Progenitor cell of endocrine pancreas (in vitro differentiated cells): ENCODE measurements at regions not wholly inside any gene's neighbourhood (a gene's known extent, or its start where the extent isn't known, plus 50 kb on each side); places are given as distances from the start of the nearest gene placed in this dataset.
A peak's percentile ranks its signal among the peaks of the same experiment; 100 is the strongest.

Experiments used
- DNase-seq: peaks from one replicate; pipeline ENCODE4 v3.0.0; 2021; ENCODE audit warnings: low spot score; ENCODE audit not compliant: unreplicated experiment
- H3K27ac Mint-ChIP-seq: 2 replicates; pipeline ENCODE4 v1.8.0; 2021; ENCODE audit warnings: mild to moderate bottlenecking, moderate library complexity, mixed read lengths
- H3K27me3 Mint-ChIP-seq: 2 replicates; pipeline ENCODE4 v1.8.0; 2021; ENCODE audit warnings: mixed read lengths
- H3K36me3 Mint-ChIP-seq: 2 replicates; pipeline ENCODE4 v1.8.0; 2022; ENCODE audit warnings: mixed read lengths; ENCODE audit not compliant: insufficient read depth
- H3K4me1 Mint-ChIP-seq: 2 replicates; pipeline ENCODE4 v1.8.0; 2021; ENCODE audit warnings: low read depth, mixed read lengths
- H3K4me3 Mint-ChIP-seq: 2 replicates; pipeline ENCODE4 v1.8.0; 2021; ENCODE audit warnings: low read depth, mild to moderate bottlenecking, moderate library complexity, mixed read lengths
- H3K9me3 Mint-ChIP-seq: 2 replicates; pipeline ENCODE4 v1.8.0; 2021; ENCODE audit warnings: low read depth, mixed read lengths
- TF ChIP-seq, protein P1 (sequence below): fragments of 200-600 bp; sonication (generic); IDR thresholded peaks from one replicate; pipeline ENCODE4 v1.5.0; 2021; ENCODE audit warnings: antibody characterized with exemption, mild to moderate bottlenecking; ENCODE audit not compliant: unreplicated experiment

DNA sequence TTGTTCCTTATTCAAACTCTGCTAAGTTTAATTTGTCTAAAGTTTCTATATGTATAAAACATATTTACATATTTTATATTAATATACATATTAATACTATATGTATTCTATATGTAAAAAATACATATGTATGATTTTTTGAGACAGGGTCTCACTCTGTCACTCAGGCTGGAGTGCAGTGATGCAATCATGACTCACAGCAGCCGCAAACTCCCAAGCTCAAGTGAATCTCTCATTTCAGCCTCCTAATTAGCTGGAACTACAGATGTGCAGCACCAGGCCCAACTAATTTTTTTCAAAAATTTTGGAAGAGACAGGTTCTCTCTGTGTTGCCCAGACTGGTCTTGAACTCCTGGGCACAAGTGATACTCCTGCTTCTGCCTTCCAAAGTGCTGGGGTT, 684.9 kb downstream of the TRAM1L1 start:
- Mint-ChIP-seq H3K4me3 (no peak overlapping the region), H3K9me3 (no peaks in the 10 kb centered on the region), H3K4me1 (no peaks in the 10 kb centered on the region), H3K36me3 (no peaks in the 10 kb centered on the region), H3K27ac (no peak overlapping the region), H3K27me3 (no peaks in the 10 kb centered on the region)
- TF ChIP-seq, protein P1, sequence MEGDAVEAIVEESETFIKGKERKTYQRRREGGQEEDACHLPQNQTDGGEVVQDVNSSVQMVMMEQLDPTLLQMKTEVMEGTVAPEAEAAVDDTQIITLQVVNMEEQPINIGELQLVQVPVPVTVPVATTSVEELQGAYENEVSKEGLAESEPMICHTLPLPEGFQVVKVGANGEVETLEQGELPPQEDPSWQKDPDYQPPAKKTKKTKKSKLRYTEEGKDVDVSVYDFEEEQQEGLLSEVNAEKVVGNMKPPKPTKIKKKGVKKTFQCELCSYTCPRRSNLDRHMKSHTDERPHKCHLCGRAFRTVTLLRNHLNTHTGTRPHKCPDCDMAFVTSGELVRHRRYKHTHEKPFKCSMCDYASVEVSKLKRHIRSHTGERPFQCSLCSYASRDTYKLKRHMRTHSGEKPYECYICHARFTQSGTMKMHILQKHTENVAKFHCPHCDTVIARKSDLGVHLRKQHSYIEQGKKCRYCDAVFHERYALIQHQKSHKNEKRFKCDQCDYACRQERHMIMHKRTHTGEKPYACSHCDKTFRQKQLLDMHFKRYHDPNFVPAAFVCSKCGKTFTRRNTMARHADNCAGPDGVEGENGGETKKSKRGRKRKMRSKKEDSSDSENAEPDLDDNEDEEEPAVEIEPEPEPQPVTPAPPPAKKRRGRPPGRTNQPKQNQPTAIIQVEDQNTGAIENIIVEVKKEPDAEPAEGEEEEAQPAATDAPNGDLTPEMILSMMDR = no peak
- no peak for DNase-seq

DNA sequence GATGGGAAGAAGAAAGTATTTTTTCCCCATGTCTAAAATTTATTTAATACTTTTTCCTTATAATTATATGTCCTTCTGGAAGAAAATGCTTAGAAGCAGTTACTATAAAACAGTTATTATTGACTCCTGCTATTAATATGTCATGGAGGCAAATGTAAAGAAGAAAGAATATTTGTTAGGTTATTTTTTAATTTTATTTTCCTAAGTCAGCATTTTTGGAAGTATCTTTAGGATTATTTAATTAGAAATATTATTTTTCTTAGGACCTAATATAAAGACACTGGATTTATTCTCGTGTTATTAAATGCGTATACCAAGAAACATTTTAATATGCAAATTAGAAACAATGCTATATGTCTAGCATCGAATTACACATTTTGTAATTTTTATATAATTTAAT, 687.7 kb downstream of the TRAM1L1 start:
- H3K4me3 Mint-ChIP-seq = no peak overlapping the region
- H3K4me1 Mint-ChIP-seq = no peaks in the 10 kb centered on the region
- no peaks in the 10 kb centered on the region for H3K36me3 Mint-ChIP-seq
- TF ChIP-seq, protein P1 = no peak
- H3K27me3 Mint-ChIP-seq = no peaks in the 10 kb centered on the region
- no peak for DNase-seq
- H3K27ac Mint-ChIP-seq = no peak overlapping the region
- no peaks in the 10 kb centered on the region for H3K9me3 Mint-ChIP-seq

DNA sequence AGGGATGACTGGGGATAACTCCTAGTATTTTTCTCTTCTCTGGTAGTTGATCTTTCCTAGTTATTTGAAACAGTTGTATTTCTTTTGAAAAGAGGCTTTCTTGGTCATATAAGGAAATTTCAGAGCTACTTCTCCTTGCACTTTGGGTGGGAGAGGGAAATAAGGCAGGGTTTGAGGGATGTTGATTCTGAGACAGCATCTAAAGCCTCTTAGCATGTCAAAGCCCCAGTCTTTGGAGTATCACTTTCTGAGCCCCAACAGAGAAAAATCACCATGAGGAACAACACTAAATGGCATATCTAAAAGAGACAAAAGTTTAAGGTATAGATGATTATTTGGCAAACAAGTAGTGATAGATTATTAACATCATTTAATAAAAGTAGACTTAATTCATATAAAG, 688.1 kb downstream of the TRAM1L1 start:
- no peak for DNase-seq
- Mint-ChIP-seq H3K4me1 (no peaks in the 10 kb centered on the region), H3K36me3 (no peaks in the 10 kb centered on the region), H3K4me3 (no peak overlapping the region), H3K9me3 (no peaks in the 10 kb centered on the region), H3K27ac (no peak overlapping the region), H3K27me3 (no peaks in the 10 kb centered on the region)
- TF ChIP-seq, protein P1 = no peak

DNA sequence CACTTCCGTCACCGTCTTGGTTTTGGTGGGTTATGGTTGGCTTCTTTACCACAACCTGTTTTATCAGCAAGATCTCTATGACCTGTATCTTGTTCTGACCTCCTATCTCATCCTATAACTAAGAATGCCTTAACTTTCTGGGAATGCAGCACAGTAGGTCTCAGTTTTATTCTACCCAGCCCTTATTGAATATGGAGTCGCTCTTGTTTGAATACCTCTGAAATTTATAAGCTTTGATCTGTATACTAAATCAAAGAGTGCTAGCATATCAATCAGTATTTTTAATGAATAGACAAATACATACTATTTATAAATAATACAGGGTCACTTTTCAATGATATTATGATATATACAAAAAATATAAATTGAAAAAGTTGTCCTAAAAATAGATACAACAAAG, 690.0 kb downstream of the TRAM1L1 start:
- TF ChIP-seq, protein P1 = no peak
- no peaks in the 10 kb centered on the region for H3K4me1 Mint-ChIP-seq
- H3K27ac Mint-ChIP-seq = no peak overlapping the region
- no peaks in the 10 kb centered on the region for H3K27me3 Mint-ChIP-seq
- no peak for DNase-seq
- no peaks in the 10 kb centered on the region for H3K36me3 Mint-ChIP-seq
- no peak overlapping the region for H3K4me3 Mint-ChIP-seq
- H3K9me3 Mint-ChIP-seq = no peaks in the 10 kb centered on the region

DNA sequence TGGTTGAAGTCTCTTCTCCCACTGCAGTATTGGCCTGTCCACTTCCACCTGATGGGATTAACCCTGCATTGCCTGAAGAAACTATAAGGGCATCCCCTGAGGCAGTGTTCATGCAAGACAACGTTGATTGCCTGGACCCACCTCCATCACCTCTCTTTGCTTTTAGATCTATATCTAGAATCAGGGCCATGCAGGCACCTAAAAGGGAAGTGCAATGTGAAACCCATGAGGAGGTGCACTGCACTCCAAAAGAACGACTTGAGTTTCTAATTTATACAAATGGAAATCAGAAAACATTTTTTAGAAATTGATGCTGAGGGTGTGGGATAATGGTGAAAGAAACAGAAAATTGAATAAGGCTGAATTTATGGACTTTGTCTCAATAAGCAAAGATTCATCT, 694.4 kb downstream of the TRAM1L1 start:
- Mint-ChIP-seq H3K4me1 (peaks cover 13% of the 10 kb centered on the region), H3K9me3 (peaks cover 4% of the 10 kb centered on the region), H3K4me3 (no peak overlapping the region), H3K27me3 (no peaks in the 10 kb centered on the region), H3K27ac (peak overlapping the region; percentile 67), H3K36me3 (no peaks in the 10 kb centered on the region)
- TF ChIP-seq, protein P1 = no peak
- no peak for DNase-seq
